Pancreas (tissue), 10 donors: ENCODE measurements at regions not wholly inside any gene's neighbourhood (a gene's known extent, or its start where the extent isn't known, plus 50 kb on each side); places are given as distances from the start of the nearest gene placed in this dataset.
"Not testable (repeated sequence)": the region's sequence is repeated elsewhere in the genome, so short reads cannot be mapped to it uniquely, and the experiment has no call there.

ENCODE experiments used
- ATAC-seq, 4 donors: fragments of 200-7000 bp; cut with Tn5 transposase; one replicate each; pipeline versions ENCODE4 v1.8.0 to v1.9.1; 2020; ENCODE audit warnings: mild to moderate bottlenecking in 4 of 4, moderate library complexity in 4 of 4
- DNase-seq, 6 donors: peaks; one replicate each; pipeline ENCODE4 v3.0.0-alpha.2; 2020
- FAIRE-seq: peaks from 2 replicates; lab custom pipeline; 2012; peaks lifted over from hg19 to GRCh38; lab: Jason Lieb, UNC
- H3K27ac ChIP-seq, 4 donors: fragments of 200-600 bp; sonication (generic); 1 replicate in 3 of 4; 2 replicates in 1 of 4; pipeline versions ENCODE4 v1.5.0 to v1.8.0; 2020
- H3K27me3 ChIP-seq, 4 donors: fragments of 200-600 bp; one replicate each; pipeline ENCODE4 v1.8.0; 2021
- H3K36me3 ChIP-seq, 3 donors: fragments of 200-600 bp; sonication (generic) in 1 of 3; one replicate each; pipeline versions ENCODE4 v1.5.0 to v1.8.0; 2020 to 2021
- H3K4me1 ChIP-seq, 3 donors: fragments of 200-600 bp; one replicate each; pipeline ENCODE4 v1.8.0; 2021
- H3K4me3 ChIP-seq, 4 donors: fragments of 200-600 bp; sonication (generic) in 2 of 4; one replicate each; pipeline versions ENCODE4 v1.5.0 to v1.8.0; 2020 to 2021
- H3K9me3 ChIP-seq, 4 donors: fragments of 200-600 bp; one replicate each; pipeline ENCODE4 v1.8.0; 2021
- WGBS, 2 donors: extraction: QIAGEN DNeasy Blood & Tissue Kit; methylation state at CpG; one replicate each; pipeline ENCODE4 v1.1.7; 2013; 5-methylcytosine and 5-hydroxymethylcytosine counted together
- intact Hi-C, 3 donors: fragments of 100-400 bp; cut with DNase I; formaldehyde crosslinking; loops; one replicate each; pipeline versions ENCODE4 v1.11.1 to v1.14.2; 2022
- TF ChIP-seq, protein P1 (sequence below), 4 donors: fragments of 200-600 bp; sonication (generic) in 3 of 4; IDR thresholded peaks; one replicate each; pipeline versions ENCODE4 v1.5.0 to v1.8.0; 2021; ENCODE audit warnings: antibody characterized with exemption in 4 of 4
- donor health status: healthy with polysubstance abuse.
- donor health status: DM: no; HTN: no; CAD: no; lungs with moderate emphysema.
- donor health status: DM: no; HTN: no; CAD: no.
- donor health status: control.
- donor health status: control.
- donor health status: Bipolar disorder and iron deficiency.
- donor health status: DM: yes; HTN: yes; CAD: no.
- donor health status: DM: no; HTN: no; CAD: no.
- donor health status: DM: no; HTN: no; CAD: no.
- donor health status: DM: yes; HTN: yes; CAD: no.

DNA sequence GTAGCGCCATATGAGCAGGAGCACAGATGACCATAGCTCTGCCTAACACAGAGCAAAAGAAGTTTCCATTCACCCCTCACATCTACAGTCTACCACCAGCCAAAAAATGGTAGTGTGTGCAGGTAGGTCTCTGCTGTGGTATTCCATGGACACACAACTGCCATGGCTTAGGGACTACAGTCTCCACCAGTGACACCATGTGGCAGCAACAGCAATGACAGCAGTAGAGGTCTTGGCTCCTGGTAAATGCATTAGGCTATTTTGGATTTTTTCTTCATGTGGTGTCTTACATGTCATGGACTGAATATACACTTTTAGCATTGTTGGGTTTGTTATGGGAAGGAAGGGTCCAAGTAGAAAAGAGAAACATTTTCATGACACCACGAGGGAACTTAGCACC, 70.1 kb upstream of the CABCOCO1 start:
- no peak for FAIRE-seq

DNA sequence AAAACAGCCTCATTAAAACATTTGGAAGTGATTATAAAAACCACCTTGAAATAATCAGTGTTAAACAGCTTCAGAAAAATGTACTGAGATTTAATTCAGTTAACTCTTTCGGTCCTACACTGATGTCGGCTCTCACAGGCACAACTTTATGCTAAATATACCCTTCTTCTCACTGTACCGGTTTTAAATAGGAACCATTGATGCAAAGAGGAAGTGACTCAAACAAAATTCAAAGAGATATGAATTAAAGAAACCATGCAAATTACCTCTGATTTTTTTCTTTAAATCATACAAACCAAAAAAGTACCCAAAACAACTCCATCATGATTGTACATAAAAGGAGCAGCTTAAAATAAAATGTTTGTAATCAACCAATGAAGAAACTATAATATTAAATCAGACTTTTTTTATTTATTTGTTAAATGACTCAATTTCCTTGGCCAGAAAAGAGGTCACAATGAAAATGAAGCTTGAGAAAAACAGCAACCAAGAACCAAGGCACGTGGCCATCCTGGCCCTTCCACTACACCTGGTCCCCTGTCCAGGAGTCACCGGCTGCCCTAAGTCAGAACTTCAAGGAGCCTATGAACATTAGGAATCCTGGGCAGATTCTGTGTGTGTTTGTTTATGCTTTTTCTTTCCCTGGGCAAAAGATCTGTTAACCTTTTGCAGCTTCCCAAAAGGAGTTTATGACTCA, 73.0 kb upstream of the CABCOCO1 start:
- H3K27ac ChIP-seq = no peak overlapping the region
- no peak for ATAC-seq
- TF ChIP-seq, protein P1, sequence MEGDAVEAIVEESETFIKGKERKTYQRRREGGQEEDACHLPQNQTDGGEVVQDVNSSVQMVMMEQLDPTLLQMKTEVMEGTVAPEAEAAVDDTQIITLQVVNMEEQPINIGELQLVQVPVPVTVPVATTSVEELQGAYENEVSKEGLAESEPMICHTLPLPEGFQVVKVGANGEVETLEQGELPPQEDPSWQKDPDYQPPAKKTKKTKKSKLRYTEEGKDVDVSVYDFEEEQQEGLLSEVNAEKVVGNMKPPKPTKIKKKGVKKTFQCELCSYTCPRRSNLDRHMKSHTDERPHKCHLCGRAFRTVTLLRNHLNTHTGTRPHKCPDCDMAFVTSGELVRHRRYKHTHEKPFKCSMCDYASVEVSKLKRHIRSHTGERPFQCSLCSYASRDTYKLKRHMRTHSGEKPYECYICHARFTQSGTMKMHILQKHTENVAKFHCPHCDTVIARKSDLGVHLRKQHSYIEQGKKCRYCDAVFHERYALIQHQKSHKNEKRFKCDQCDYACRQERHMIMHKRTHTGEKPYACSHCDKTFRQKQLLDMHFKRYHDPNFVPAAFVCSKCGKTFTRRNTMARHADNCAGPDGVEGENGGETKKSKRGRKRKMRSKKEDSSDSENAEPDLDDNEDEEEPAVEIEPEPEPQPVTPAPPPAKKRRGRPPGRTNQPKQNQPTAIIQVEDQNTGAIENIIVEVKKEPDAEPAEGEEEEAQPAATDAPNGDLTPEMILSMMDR (IDR thresholded peaks at IDR 0.05) = no peak
- no peak for DNase-seq
- H3K27me3 ChIP-seq = no peaks in the 10 kb centered on the region
- no peaks in the 10 kb centered on the region for H3K36me3 ChIP-seq
- no peak overlapping the region for H3K4me3 ChIP-seq
- WGBS, 2 donors = 71 to 83% methylated on average over 5 of the region's 5 CpGs
- no peak for FAIRE-seq
- H3K9me3 ChIP-seq = no peaks in the 10 kb centered on the region
- intact Hi-C loops = no loop called here
- H3K4me1 ChIP-seq = no peaks in the 10 kb centered on the region

More for the DNA sequence above, 70.1 kb upstream of the CABCOCO1 start:
- no peak overlapping the region for H3K27ac ChIP-seq
- no peaks in the 10 kb centered on the region for H3K4me1 ChIP-seq
- DNase-seq (no peak), ATAC-seq (no peak)
- H3K36me3 ChIP-seq = no peaks in the 10 kb centered on the region
- 62 to 66% methylated on average over 2 of the region's 2 CpGs for WGBS, 2 donors
- no peaks in the 10 kb centered on the region for H3K27me3 ChIP-seq
- H3K4me3 ChIP-seq = no peak overlapping the region
- TF ChIP-seq, protein P1 (IDR thresholded peaks at IDR 0.05) = no peak
- H3K9me3 ChIP-seq = no peaks in the 10 kb centered on the region
- intact Hi-C loops = no loop called here

DNA sequence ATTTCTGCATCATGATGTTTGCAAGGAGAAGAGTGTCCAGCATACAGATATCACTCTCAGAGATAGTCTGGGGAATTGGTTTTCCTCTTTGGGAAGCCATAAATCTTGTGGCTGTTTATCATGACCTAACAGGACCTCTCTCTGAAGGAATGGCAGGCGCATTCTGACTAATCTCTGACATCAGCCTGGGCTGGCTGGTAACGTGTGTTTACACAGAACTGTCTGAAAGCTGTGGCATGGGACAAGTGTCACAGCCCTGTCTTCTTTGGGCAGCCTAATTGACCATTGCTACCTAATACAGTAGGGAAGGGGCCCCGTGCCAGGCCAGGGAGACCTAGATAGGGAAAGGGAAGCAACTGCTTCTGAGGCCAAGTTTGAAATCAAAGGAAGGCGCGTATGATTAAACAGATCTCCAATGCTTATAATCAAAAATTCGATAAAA, 73.9 kb upstream of the CABCOCO1 start:
- 59 to 60% methylated on average over 6 of the region's 6 CpGs for WGBS, 2 donors
- peak in 1 of 4 donors; percentile 19 for ATAC-seq
- TF ChIP-seq, protein P1 (IDR thresholded peaks at IDR 0.05) = no peak
- Histone ChIP-seq H3K4me1 (no peaks in the 10 kb centered on the region), H3K9me3 (no peaks in the 10 kb centered on the region), H3K36me3 (no peaks in the 10 kb centered on the region), H3K27ac (no peak overlapping the region), H3K27me3 (no peaks in the 10 kb centered on the region), H3K4me3 (no peak overlapping the region)
- intact Hi-C loops = no loop called here
- no peak for FAIRE-seq
- DNase-seq = no peak

DNA sequence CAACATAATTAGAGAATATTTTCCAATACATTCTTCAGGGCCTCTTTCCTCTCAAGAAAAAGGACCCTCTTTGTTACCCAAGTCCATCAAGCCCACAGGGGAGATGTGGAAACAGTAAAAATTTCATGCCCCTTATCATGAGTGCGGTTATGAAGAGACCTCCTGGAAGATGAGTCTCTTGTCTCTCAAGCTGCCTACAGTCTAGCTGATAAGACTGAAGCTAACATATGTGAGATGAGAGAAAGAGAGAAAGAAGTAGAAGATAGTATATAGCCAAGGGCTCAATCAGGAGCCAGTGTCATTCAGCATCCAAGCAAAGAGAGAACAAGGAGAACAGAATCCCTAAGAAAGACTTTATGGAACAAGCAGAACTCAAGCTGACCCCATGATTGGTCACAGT, 75.9 kb upstream of the CABCOCO1 start:
- Histone ChIP-seq H3K9me3 (no peaks in the 10 kb centered on the region), H3K4me1 (no peaks in the 10 kb centered on the region)
- TF ChIP-seq, protein P1 (IDR thresholded peaks at IDR 0.05) = no peak

DNA sequence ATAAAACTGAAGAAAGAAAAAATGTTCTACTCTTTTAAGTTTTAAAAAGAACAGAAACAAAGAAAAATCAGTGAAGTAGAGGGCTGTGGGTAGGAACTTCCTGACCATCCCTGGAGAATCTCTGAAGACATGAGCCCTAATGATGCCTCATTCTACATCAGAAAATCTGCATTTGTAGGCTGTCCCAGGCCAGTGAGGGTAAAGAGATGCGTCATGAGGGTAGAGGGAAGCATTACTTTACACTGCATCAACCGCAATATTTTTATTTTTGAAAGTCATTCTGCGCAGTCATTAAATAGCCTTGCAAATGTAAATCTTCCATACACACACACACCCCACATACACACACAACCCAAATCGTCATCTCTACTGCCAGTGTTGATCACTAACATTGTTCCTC, 82.1 kb upstream of the CABCOCO1 start:
- Histone ChIP-seq H3K27me3 (no peaks in the 10 kb centered on the region), H3K4me3 (no peak overlapping the region), H3K4me1 (no peaks in the 10 kb centered on the region), H3K36me3 (no peaks in the 10 kb centered on the region), H3K27ac (no peak overlapping the region), H3K9me3 (no peaks in the 10 kb centered on the region)
- TF ChIP-seq, protein P1 (IDR thresholded peaks at IDR 0.05) = no peak
- ATAC-seq (no peak), FAIRE-seq (no peak), DNase-seq (no peak)
- 68 to 73% methylated on average over 4 of the region's 4 CpGs for WGBS, 2 donors
- intact Hi-C loops = no loop called here

More for the DNA sequence above, 75.9 kb upstream of the CABCOCO1 start:
- 84 to 96% methylated on average over 1 of the region's 1 CpG for WGBS, 2 donors
- ATAC-seq (no peak), DNase-seq (no peak), FAIRE-seq (no peak)
- Histone ChIP-seq H3K4me3 (no peak overlapping the region), H3K27me3 (no peaks in the 10 kb centered on the region), H3K36me3 (no peaks in the 10 kb centered on the region), H3K27ac (no peak overlapping the region)
- intact Hi-C loops = no loop called here

DNA sequence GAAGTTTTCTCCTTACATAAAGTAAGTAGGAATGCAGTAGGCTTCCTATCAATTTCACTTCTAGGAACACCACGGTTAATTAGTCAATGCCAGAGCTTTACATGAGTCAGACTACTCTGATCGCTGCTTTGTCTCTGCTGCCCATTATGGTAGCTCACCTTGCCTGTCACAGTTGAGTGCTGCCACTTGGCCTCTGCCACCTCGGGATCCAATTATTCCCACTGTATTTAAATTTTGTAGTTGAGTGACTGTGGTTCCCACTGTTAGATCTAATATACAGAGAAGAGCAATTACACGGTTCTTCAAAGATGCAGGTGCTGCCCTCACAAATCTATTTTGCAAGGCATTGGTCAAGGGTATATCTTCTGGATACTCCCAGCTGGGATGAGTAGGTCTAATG, 92.5 kb upstream of the CABCOCO1 start:
- H3K27ac ChIP-seq, FAIRE-seq, H3K36me3 ChIP-seq, H3K4me1 ChIP-seq, ATAC-seq, H3K4me3 ChIP-seq, DNase-seq, intact Hi-C loops, H3K9me3 ChIP-seq, H3K27me3 ChIP-seq: not testable (repeated sequence)
- WGBS, 2 donors = 50 to 71% methylated on average over 4 of the region's 4 CpGs
